ENCODE measurements at regions not wholly inside any gene's neighbourhood (a gene's known extent, or its start where the extent isn't known, plus 50 kb on each side); places are given as distances from the start of the nearest gene placed in this dataset.
"Not testable (repeated sequence)": the region's sequence is repeated elsewhere in the genome, so short reads cannot be mapped to it uniquely, and the experiment has no call there.

- no peak for DNase-seq
- Mint-ChIP-seq H3K9me3 (peaks cover 3% of the 10 kb centered on the region), H3K27me3 (no peaks in the 10 kb centered on the region), H3K27ac (no peak overlapping the region), H3K36me3 (ENCODE audit: low read depth) (no peaks in the 10 kb centered on the region), H3K4me3 (no peak overlapping the region), H3K4me1 (no peaks in the 10 kb centered on the region)
- ChIA-PET POLR2A (no interaction called here), CTCF (no interaction called here)
These were observed 397.6 kb upstream of the SGO1 start for GRCh38 chr3:20583648-20584047.

- Mint-ChIP-seq H3K4me3 (no peak overlapping the region), H3K27me3 (no peaks in the 10 kb centered on the region)
- POLR2A ChIA-PET: no interaction called here
These were observed 390.2 kb upstream of the SGO1 start for GRCh38 chr3:20576228-20576627.

GRCh38 chr3:20575146-20575545, 389.1 kb upstream of the SGO1 start:
- ChIA-PET CTCF (no interaction called here), POLR2A (no interaction called here)
- no peaks in the 10 kb centered on the region for H3K4me1 Mint-ChIP-seq
- no peaks in the 10 kb centered on the region for H3K27me3 Mint-ChIP-seq
- H3K4me3 Mint-ChIP-seq: no peak overlapping the region
- peaks cover 5% of the 10 kb centered on the region for H3K9me3 Mint-ChIP-seq
- DNase-seq: no peak
- H3K27ac Mint-ChIP-seq: no peak overlapping the region
- no peaks in the 10 kb centered on the region for H3K36me3 Mint-ChIP-seq (ENCODE audit: low read depth)

More at GRCh38 chr3:20576228-20576627, 390.2 kb upstream of the SGO1 start:
- Mint-ChIP-seq H3K4me1 (no peaks in the 10 kb centered on the region), H3K27ac (no peak overlapping the region), H3K36me3 (ENCODE audit: low read depth) (no peaks in the 10 kb centered on the region), H3K9me3 (peaks cover 8% of the 10 kb centered on the region)
- DNase-seq: no peak
- CTCF ChIA-PET: no interaction called here

- no peak for DNase-seq
- no peak overlapping the region for H3K27ac Mint-ChIP-seq
- ChIA-PET CTCF (no interaction called here), POLR2A (no interaction called here)
- no peaks in the 10 kb centered on the region for H3K4me1 Mint-ChIP-seq
- H3K27me3 Mint-ChIP-seq: no peaks in the 10 kb centered on the region
- H3K4me3 Mint-ChIP-seq: no peak overlapping the region
- H3K36me3 Mint-ChIP-seq (ENCODE audit: low read depth): no peaks in the 10 kb centered on the region
- peaks cover 5% of the 10 kb centered on the region for H3K9me3 Mint-ChIP-seq
These were observed 388.7 kb upstream of the SGO1 start for GRCh38 chr3:20574746-20575145.

- H3K4me1 Mint-ChIP-seq: no peaks in the 10 kb centered on the region
- ChIA-PET CTCF (no interaction called here), POLR2A (no interaction called here)
- H3K27ac Mint-ChIP-seq: no peak overlapping the region
- no peaks in the 10 kb centered on the region for H3K27me3 Mint-ChIP-seq
- H3K36me3 Mint-ChIP-seq (ENCODE audit: low read depth): no peaks in the 10 kb centered on the region
- no peak overlapping the region for H3K4me3 Mint-ChIP-seq
- peaks cover 5% of the 10 kb centered on the region for H3K9me3 Mint-ChIP-seq
- no peak for DNase-seq
These were observed 387.2 kb upstream of the SGO1 start for GRCh38 chr3:20573175-20573574.

- no peak for DNase-seq
- Mint-ChIP-seq H3K27ac (no peak overlapping the region), H3K36me3 (ENCODE audit: low read depth) (no peaks in the 10 kb centered on the region), H3K4me1 (no peaks in the 10 kb centered on the region), H3K27me3 (no peaks in the 10 kb centered on the region), H3K4me3 (no peak overlapping the region), H3K9me3 (peaks cover 5% of the 10 kb centered on the region)
- CTCF ChIA-PET: no interaction called here
- POLR2A ChIA-PET: no interaction called here
These were observed 386.5 kb upstream of the SGO1 start for GRCh38 chr3:20572473-20572872.

- Mint-ChIP-seq H3K9me3 (peaks cover 3% of the 10 kb centered on the region), H3K36me3 (ENCODE audit: low read depth) (no peaks in the 10 kb centered on the region), H3K27me3 (no peaks in the 10 kb centered on the region), H3K4me1 (no peaks in the 10 kb centered on the region), H3K27ac (no peak overlapping the region), H3K4me3 (no peak overlapping the region)
- CTCF ChIA-PET: no interaction called here
- DNase-seq: no peak
- POLR2A ChIA-PET: no interaction called here
These were observed 383.3 kb upstream of the SGO1 start for GRCh38 chr3:20569310-20569709.

- Mint-ChIP-seq H3K4me3 (no peak overlapping the region), H3K27ac (no peak overlapping the region), H3K36me3 (ENCODE audit: low read depth) (no peaks in the 10 kb centered on the region), H3K27me3 (no peaks in the 10 kb centered on the region), H3K4me1 (no peaks in the 10 kb centered on the region), H3K9me3 (peaks cover 2% of the 10 kb centered on the region)
- POLR2A ChIA-PET: no interaction called here
- CTCF ChIA-PET: no interaction called here
- DNase-seq: no peak
These were observed 379.0 kb upstream of the SGO1 start for GRCh38 chr3:20564966-20565365.

- Mint-ChIP-seq H3K4me3 (no peak overlapping the region), H3K27me3 (no peaks in the 10 kb centered on the region), H3K4me1 (no peaks in the 10 kb centered on the region), H3K27ac (no peak overlapping the region), H3K9me3 (peaks cover 2% of the 10 kb centered on the region), H3K36me3 (ENCODE audit: low read depth) (no peaks in the 10 kb centered on the region)
- POLR2A ChIA-PET: no interaction called here
- CTCF ChIA-PET: no interaction called here
- DNase-seq: no peak
These were observed 378.0 kb upstream of the SGO1 start for GRCh38 chr3:20563985-20564384.

- POLR2A ChIA-PET: no interaction called here
These were observed 377.2 kb upstream of the SGO1 start for GRCh38 chr3:20563251-20563650.

GRCh38 chr3:20561166-20561565, 375.2 kb upstream of the SGO1 start:
- H3K27ac Mint-ChIP-seq: no peak overlapping the region
- H3K27me3 Mint-ChIP-seq: no peaks in the 10 kb centered on the region
- DNase-seq: no peak
- H3K4me3 Mint-ChIP-seq: no peak overlapping the region
- H3K36me3 Mint-ChIP-seq (ENCODE audit: low read depth): no peaks in the 10 kb centered on the region
- H3K4me1 Mint-ChIP-seq: no peaks in the 10 kb centered on the region
- POLR2A ChIA-PET: no interaction called here
- CTCF ChIA-PET: no interaction called here
- H3K9me3 Mint-ChIP-seq: peaks cover 2% of the 10 kb centered on the region

More at GRCh38 chr3:20563251-20563650, 377.2 kb upstream of the SGO1 start:
- CTCF ChIA-PET: no interaction called here
- H3K27me3 Mint-ChIP-seq: no peaks in the 10 kb centered on the region
- no peak overlapping the region for H3K4me3 Mint-ChIP-seq
- H3K36me3 Mint-ChIP-seq (ENCODE audit: low read depth): no peaks in the 10 kb centered on the region
- H3K27ac Mint-ChIP-seq: no peak overlapping the region
- no peaks in the 10 kb centered on the region for H3K4me1 Mint-ChIP-seq
- H3K9me3 Mint-ChIP-seq: peaks cover 2% of the 10 kb centered on the region
- no peak for DNase-seq

- DNase-seq; H3K9me3 Mint-ChIP-seq; POLR2A ChIA-PET; H3K4me1 Mint-ChIP-seq; H3K27me3 Mint-ChIP-seq; H3K4me3 Mint-ChIP-seq; H3K27ac Mint-ChIP-seq; H3K36me3 Mint-ChIP-seq (ENCODE audit: low read depth); CTCF ChIA-PET: not testable (repeated sequence)
These were observed 374.4 kb upstream of the SGO1 start for GRCh38 chr3:20560446-20560845.

GRCh38 chr3:20558161-20558560, 372.2 kb upstream of the SGO1 start:
- POLR2A ChIA-PET: no interaction called here
- Mint-ChIP-seq H3K4me1 (no peaks in the 10 kb centered on the region), H3K36me3 (ENCODE audit: low read depth) (no peaks in the 10 kb centered on the region), H3K27ac (no peak overlapping the region), H3K27me3 (no peaks in the 10 kb centered on the region), H3K9me3 (no peaks in the 10 kb centered on the region), H3K4me3 (no peak overlapping the region)
- CTCF ChIA-PET: no interaction called here
- no peak for DNase-seq

GRCh38 chr3:20556661-20557060, 370.7 kb upstream of the SGO1 start:
- Mint-ChIP-seq H3K36me3 (ENCODE audit: low read depth) (no peaks in the 10 kb centered on the region), H3K4me3 (no peak overlapping the region), H3K27ac (no peak overlapping the region), H3K9me3 (no peaks in the 10 kb centered on the region), H3K27me3 (no peaks in the 10 kb centered on the region), H3K4me1 (no peaks in the 10 kb centered on the region)
- CTCF ChIA-PET: no interaction called here
- POLR2A ChIA-PET: no interaction called here
- no peak for DNase-seq

GRCh38 chr3:20552605-20553275, 366.7 kb upstream of the SGO1 start:
- CTCF ChIA-PET: no interaction called here
- POLR2A ChIA-PET: no interaction called here

More at GRCh38 chr3:20552605-20553275, 366.7 kb upstream of the SGO1 start:
- Mint-ChIP-seq H3K9me3 (no peaks in the 10 kb centered on the region), H3K4me3 (no peak overlapping the region), H3K27ac (no peak overlapping the region), H3K27me3 (no peaks in the 10 kb centered on the region), H3K4me1 (no peaks in the 10 kb centered on the region), H3K36me3 (ENCODE audit: low read depth) (no peaks in the 10 kb centered on the region)
- DNase-seq: no peak

Measured in activated CD4-positive, alpha-beta memory T cell treated with anti-CD3 and anti-CD28 coated beads, Interleukin-2, amount 10 ng/mL, durations not matched to agents 7 days and 5 days (primary cell).